VCaP (cell line): ENCODE measurements at regions not wholly inside any gene's neighbourhood (a gene's known extent, or its start where the extent isn't known, plus 50 kb on each side); places are given as distances from the start of the nearest gene placed in this dataset.

Experiments
- H3K27ac ChIP-seq: fragments of 450-650 bp; 2 replicates; pipeline ENCODE4 v1.5.1; 2017
- CTCF ChIP-seq: fragments of 450-650 bp; conservative IDR thresholded peaks from 2 replicates; pipeline ENCODE4 v1.5.1; 2017; ENCODE audit warnings: mild to moderate bottlenecking, moderate library complexity

DNA sequence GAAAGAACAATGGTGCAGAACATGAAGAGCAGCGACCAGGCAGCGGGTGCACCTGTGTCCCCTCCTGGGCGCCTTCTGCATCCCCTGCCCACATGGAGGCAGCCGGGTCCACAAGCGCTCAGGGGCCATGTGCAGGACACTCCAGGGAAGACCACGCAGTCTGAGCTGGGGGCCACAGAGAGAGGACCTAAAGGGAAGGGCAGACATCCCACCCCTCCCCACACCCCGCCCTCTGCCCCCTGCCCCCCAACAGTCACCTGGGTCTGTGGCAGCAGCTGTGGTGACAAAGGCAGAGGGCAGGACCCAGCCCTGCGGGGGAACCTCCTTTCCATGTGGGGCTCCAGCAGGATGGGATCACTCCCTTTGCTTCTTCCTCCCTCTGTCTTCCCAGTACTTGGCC lies 805.7 kb downstream of the CDH9 start:
- H3K27ac ChIP-seq = no peak overlapping the region
- no peak for TF ChIP-seq CTCF

GRCh38 chr5:26231316-26231715 lies 807.1 kb downstream of the CDH9 start:
- no peak for TF ChIP-seq CTCF
- H3K27ac ChIP-seq = no peak overlapping the region

GRCh38 chr5:26229848-26230247 lies 808.5 kb downstream of the CDH9 start:
- no peak for TF ChIP-seq CTCF
- no peak overlapping the region for H3K27ac ChIP-seq

GRCh38 chr5:26227245-26227644 lies 811.1 kb downstream of the CDH9 start:
- H3K27ac ChIP-seq = no peak overlapping the region
- TF ChIP-seq CTCF = no peak

DNA sequence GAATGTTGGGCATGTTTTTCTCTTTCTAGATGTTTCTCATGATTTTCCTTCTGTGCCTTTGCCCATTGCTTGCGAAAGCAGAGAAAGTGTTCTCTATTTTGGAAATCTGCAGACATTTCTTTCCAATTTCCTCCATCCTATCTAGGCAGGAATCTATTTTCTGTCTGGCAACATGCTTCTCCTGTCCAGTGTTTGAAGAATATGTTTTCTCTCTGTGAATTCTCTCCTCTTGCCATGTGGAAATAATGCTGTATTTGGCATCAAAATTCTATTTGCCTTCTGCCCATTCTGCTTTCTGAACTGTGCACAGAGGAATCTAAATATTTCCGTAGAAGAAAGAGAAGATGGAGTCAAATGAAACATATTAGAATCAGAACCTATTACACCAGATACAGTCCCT lies 833.3 kb downstream of the CDH9 start:
- TF ChIP-seq CTCF = no peak
- H3K27ac ChIP-seq = no peak overlapping the region

GRCh38 chr5:26193626-26194025 lies 844.8 kb downstream of the CDH9 start:
- H3K27ac ChIP-seq = no peak overlapping the region
- TF ChIP-seq CTCF = no peak

DNA sequence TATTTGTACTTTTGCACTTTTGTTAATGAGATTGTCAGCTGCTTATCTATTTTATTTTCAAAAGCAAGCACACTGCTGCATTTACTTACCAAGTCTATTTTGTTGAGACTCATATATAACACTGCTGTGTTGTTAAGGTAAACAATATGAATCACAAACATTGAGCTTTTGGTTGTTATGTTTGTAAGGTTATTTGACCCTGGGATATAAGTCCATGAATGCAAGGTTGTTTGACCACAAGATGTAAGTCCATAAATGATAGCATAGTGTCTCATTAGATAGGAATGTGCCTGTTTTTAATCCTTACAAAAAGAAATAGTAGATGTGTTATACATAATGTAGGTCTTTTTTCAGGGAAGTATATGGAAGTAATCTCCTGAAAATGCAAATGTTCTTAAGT lies 845.9 kb downstream of the CDH9 start:
- no peak overlapping the region for H3K27ac ChIP-seq
- TF ChIP-seq CTCF = no peak

- no peak for TF ChIP-seq CTCF
- H3K27ac ChIP-seq = no peak overlapping the region
Measured at GRCh38 chr5:26181582-26181981, 856.8 kb downstream of the CDH9 start.
